ENCODE measurements at regions not wholly inside any gene's neighbourhood (a gene's known extent, or its start where the extent isn't known, plus 50 kb on each side); places are given as distances from the start of the nearest gene placed in this dataset.

- no peak overlapping the region for H3K4me3 Mint-ChIP-seq
- no peaks in the 10 kb centered on the region for H3K27me3 Mint-ChIP-seq (ENCODE audit: low read depth)
- ChIA-PET POLR2A (no interaction called here), CTCF (no interaction called here)
- H3K36me3 Mint-ChIP-seq (ENCODE audit: low read depth), result no peaks in the 10 kb centered on the region
- no peak overlapping the region for H3K27ac Mint-ChIP-seq
- H3K4me1 Mint-ChIP-seq (ENCODE audit: low read depth), result no peaks in the 10 kb centered on the region
- H3K9me3 Mint-ChIP-seq (ENCODE audit: insufficient read depth), result peaks cover 4% of the 10 kb centered on the region
- DNase-seq (no peak), ATAC-seq (no peak)
These were observed 70.9 kb downstream of the MAGEB5 start for GRCh38 chrX:26286836-26287235.
